Type B pancreatic cell (in vitro differentiated cells): ENCODE measurements at regions not wholly inside any gene's neighbourhood (a gene's known extent, or its start where the extent isn't known, plus 50 kb on each side); places are given as distances from the start of the nearest gene placed in this dataset.

ENCODE experiments used
- DNase-seq: peaks from one replicate; pipeline ENCODE4 v3.0.0; 2021; ENCODE audit warnings: mixed read lengths; ENCODE audit not compliant: unreplicated experiment; ENCODE audit errors: extremely low spot score
- H3K27ac Mint-ChIP-seq: 2 replicates; pipeline ENCODE4 v1.8.0; 2021; ENCODE audit warnings: mild to moderate bottlenecking, mixed read lengths
- H3K27me3 Mint-ChIP-seq: 2 replicates; pipeline ENCODE4 v1.8.0; 2021; ENCODE audit warnings: mixed read lengths
- H3K36me3 Mint-ChIP-seq: 2 replicates; pipeline ENCODE4 v1.8.0; 2021; ENCODE audit warnings: mixed read lengths
- H3K4me1 Mint-ChIP-seq: one replicate; pipeline ENCODE4 v1.8.0; 2021; ENCODE audit warnings: mixed read lengths; ENCODE audit not compliant: unreplicated experiment
- H3K4me3 Mint-ChIP-seq: 2 replicates; pipeline ENCODE4 v1.8.0; 2021; ENCODE audit warnings: mild to moderate bottlenecking, mixed read lengths
- H3K9me3 Mint-ChIP-seq: 2 replicates; pipeline ENCODE4 v1.8.0; 2021; ENCODE audit warnings: mixed read lengths
- TF ChIP-seq, protein P1 (sequence below): fragments of 200-600 bp; sonication (generic); conservative IDR thresholded peaks from 2 replicates; pipeline ENCODE4 v1.5.0; 2021; ENCODE audit warnings: antibody characterized with exemption, mild to moderate bottlenecking

DNA sequence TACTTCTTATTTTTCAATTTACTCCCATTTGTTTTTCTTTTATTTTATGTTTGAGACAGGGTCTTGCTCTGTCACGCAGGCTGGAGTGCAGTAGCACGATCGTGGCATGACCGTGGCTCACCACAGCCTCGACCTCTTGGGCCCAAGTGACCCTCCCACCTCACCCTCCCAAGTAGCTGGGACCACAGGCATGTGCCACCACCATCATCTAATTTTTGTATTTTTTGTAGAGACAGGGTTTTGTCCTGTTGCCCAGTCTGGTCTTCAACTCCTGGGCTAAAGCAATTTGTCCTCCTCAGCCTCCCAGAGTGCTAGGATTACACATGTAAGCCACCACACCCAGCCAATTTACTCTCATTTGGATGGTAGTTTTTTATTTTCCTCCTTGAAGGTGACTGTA is 679.3 kb upstream of the CCDC179 start:
- TF ChIP-seq, protein P1, sequence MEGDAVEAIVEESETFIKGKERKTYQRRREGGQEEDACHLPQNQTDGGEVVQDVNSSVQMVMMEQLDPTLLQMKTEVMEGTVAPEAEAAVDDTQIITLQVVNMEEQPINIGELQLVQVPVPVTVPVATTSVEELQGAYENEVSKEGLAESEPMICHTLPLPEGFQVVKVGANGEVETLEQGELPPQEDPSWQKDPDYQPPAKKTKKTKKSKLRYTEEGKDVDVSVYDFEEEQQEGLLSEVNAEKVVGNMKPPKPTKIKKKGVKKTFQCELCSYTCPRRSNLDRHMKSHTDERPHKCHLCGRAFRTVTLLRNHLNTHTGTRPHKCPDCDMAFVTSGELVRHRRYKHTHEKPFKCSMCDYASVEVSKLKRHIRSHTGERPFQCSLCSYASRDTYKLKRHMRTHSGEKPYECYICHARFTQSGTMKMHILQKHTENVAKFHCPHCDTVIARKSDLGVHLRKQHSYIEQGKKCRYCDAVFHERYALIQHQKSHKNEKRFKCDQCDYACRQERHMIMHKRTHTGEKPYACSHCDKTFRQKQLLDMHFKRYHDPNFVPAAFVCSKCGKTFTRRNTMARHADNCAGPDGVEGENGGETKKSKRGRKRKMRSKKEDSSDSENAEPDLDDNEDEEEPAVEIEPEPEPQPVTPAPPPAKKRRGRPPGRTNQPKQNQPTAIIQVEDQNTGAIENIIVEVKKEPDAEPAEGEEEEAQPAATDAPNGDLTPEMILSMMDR, result no peak
- H3K36me3 Mint-ChIP-seq, result no peaks in the 10 kb centered on the region
- H3K27me3 Mint-ChIP-seq, result peaks cover 4% of the 10 kb centered on the region
- no peak overlapping the region for H3K27ac Mint-ChIP-seq
- no peak overlapping the region for H3K4me3 Mint-ChIP-seq
- H3K4me1 Mint-ChIP-seq, result peaks cover 6% of the 10 kb centered on the region
- H3K9me3 Mint-ChIP-seq, result no peaks in the 10 kb centered on the region
- no peak for DNase-seq

DNA sequence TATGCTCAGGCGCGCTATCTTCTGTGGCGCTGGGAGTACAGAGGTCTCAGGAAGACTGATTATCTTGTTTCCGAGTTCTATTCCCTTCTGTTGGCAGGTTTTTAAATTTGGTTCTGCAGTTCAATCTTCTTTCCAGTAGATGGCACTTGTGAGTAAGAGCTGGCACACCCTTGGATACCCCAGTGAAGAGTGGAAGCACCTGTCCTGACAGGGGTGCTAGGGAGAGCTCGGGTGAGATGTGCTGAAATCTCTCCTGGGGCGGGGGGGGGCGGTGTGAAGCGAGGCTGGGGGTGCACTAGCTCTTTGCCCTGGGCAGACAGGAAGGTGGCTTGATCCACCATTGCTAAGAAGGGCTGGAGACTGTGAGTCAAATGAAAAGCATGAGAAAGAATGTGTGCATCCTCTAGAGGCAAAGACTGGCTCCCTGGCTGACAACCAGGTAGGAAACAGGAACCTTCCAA is 679.9 kb upstream of the CCDC179 start:
- no peak for DNase-seq
- TF ChIP-seq, protein P1, result peak; percentile 82
- peak overlapping the region; percentile 53 for H3K4me3 Mint-ChIP-seq
- H3K9me3 Mint-ChIP-seq, result no peaks in the 10 kb centered on the region
- peaks cover 4% of the 10 kb centered on the region for H3K27me3 Mint-ChIP-seq
- H3K27ac Mint-ChIP-seq, result no peak overlapping the region
- H3K4me1 Mint-ChIP-seq, result peaks cover 6% of the 10 kb centered on the region
- H3K36me3 Mint-ChIP-seq, result no peaks in the 10 kb centered on the region

DNA sequence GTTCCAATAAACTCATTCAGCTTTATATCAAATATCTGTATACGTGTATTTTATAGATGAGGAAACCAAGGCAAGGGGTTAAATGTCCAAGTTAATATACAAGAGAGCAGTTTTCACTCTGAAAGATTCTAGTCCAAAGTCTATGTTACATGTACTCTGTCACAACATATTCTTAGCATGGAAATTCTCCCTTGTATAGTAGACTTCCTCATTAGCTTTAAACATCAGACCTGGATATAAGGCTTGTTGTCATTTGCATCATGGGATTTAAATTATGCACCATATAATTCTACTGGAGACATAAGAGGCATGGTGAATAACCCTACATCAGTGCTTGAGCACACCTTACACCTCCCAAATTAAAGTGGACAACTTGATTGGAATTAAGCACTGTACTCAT is 681.9 kb upstream of the CCDC179 start:
- TF ChIP-seq, protein P1, result no peak
- Mint-ChIP-seq H3K4me3 (no peak overlapping the region), H3K27me3 (peaks cover 4% of the 10 kb centered on the region)

DNA sequence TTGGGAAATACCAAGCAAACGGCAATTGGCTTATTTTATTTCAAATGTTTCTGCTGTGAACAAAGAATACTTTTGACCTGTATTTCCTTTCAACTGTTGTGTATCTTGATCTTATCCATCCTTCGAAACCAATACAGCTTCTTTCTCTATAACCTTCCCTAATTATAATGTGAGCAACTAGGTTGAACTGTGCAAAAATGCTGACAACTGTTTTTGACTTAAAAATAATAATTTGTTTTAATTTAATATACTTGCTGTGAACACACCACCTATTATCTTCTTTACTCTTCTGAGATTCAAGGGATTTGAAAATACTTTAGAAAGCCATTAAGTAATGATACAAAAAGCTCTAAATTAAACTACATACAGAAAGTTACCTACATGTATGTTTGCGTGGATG is 682.5 kb upstream of the CCDC179 start:
- Mint-ChIP-seq H3K9me3 (no peaks in the 10 kb centered on the region), H3K27me3 (peaks cover 4% of the 10 kb centered on the region), H3K36me3 (no peaks in the 10 kb centered on the region), H3K4me3 (no peak overlapping the region), H3K27ac (no peak overlapping the region), H3K4me1 (peaks cover 6% of the 10 kb centered on the region)
- no peak for DNase-seq
- TF ChIP-seq, protein P1, result no peak

More for the DNA sequence above, 681.9 kb upstream of the CCDC179 start:
- Mint-ChIP-seq H3K27ac (no peak overlapping the region), H3K36me3 (no peaks in the 10 kb centered on the region), H3K4me1 (peaks cover 6% of the 10 kb centered on the region), H3K9me3 (no peaks in the 10 kb centered on the region)
- no peak for DNase-seq

DNA sequence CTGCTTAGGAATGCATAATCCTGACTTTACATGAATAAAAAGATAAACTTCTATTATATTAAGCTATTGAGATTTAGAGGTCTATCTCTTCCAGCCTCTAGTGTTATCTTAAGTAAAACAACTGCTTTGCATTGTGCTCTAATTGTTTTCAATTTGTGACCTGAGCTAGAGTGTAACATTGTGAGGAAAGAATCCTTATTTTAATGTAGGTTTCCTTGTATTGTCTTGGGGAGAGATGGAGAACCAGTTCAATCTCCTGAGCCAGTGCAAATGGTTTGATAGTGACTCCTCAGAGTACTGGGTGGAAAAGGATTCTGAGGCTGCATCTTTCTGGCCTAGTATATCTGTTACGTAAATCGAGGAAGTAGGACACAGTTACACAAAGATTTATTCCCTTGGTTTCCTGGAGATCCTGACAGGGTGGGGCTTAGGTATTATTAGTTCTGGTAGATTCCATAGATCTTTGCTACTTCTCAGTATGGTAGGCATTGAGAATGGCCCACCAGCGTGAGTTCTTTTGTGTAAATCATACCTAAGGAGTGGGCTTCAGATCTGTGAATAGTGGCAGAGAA is 683.5 kb upstream of the CCDC179 start:
- TF ChIP-seq, protein P1, result no peak
- H3K27me3 Mint-ChIP-seq, result peaks cover 4% of the 10 kb centered on the region
- H3K27ac Mint-ChIP-seq, result no peak overlapping the region
- DNase-seq, result no peak
- no peaks in the 10 kb centered on the region for H3K36me3 Mint-ChIP-seq
- peaks cover 6% of the 10 kb centered on the region for H3K4me1 Mint-ChIP-seq
- no peaks in the 10 kb centered on the region for H3K9me3 Mint-ChIP-seq
- H3K4me3 Mint-ChIP-seq, result no peak overlapping the region

DNA sequence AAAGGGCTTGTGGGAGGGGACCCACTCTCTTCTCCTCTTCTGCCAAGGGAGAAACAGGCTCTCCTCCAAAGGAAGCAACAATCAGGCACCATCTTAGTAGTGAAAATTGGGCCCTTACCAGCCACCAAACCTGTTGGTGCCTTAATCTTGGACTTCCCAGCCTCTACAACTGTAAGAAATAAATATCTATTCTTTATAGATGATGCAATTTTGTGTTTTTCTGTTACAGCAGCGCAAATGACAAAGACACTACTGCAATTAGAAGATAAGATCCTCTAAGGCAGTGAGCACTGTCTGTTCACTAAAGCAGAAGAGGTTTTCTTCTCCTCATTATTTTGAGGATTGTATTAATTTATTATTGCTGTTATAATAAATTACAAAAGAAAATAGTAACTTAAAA is 691.4 kb upstream of the CCDC179 start:
- H3K36me3 Mint-ChIP-seq, result no peaks in the 10 kb centered on the region
- no peak overlapping the region for H3K27ac Mint-ChIP-seq
- no peaks in the 10 kb centered on the region for H3K27me3 Mint-ChIP-seq
- H3K4me3 Mint-ChIP-seq, result no peak overlapping the region
- TF ChIP-seq, protein P1, result no peak
- no peaks in the 10 kb centered on the region for H3K9me3 Mint-ChIP-seq
- H3K4me1 Mint-ChIP-seq, result no peaks in the 10 kb centered on the region
- DNase-seq, result no peak
